SK-N-SH (cell line): ENCODE measurements at regions not wholly inside any gene's neighbourhood (a gene's known extent, or its start where the extent isn't known, plus 50 kb on each side); places are given as distances from the start of the nearest gene placed in this dataset.
"Not testable (repeated sequence)": the region's sequence is repeated elsewhere in the genome, so short reads cannot be mapped to it uniquely, and the experiment has no call there.

Source experiments
- CTCF ChIA-PET: fragments of 300-600, 350-600 bp; formaldehyde crosslinking; extraction: SDS; loops from one replicate; lab custom pipeline; 2021; lab: Yijun Ruan, JAX
- POLR2A ChIA-PET: fragments of 350-600 bp; sonication (Branson Sonifier 250); formaldehyde crosslinking; extraction: SDS; loops from one replicate; lab custom pipeline; 2020; ENCODE audit warnings: antibody characterized with exemption, inconsistent platforms; lab: Yijun Ruan, JAX
- DNase-seq: peaks from one replicate; pipeline ENCODE4 v3.0.0; 2012
- H2AFZ ChIP-seq: fragments of 200-600 bp; sonication (generic); 2 replicates; pipeline ENCODE4 v1.8.1; 2016; ENCODE audit warnings: antibody characterized with exemption, mild to moderate bottlenecking, low read depth
- H3F3A ChIP-seq: fragments of 200-600 bp; sonication (generic); replicated peaks from 2 replicates; pipeline ENCODE3; 2016; ENCODE audit warnings: antibody characterized with exemption, mild to moderate bottlenecking; ENCODE audit not compliant: insufficient read depth
- H3K27ac ChIP-seq, 2 experiments: fragments of 200-500 bp in 1 of 2; fragments of 200-600 bp in 1 of 2; sonication (Bioruptor generic) in 1 of 2; sonication (generic), shearing (Covaris generic) in 1 of 2; 2 replicates each; pipeline versions ENCODE4 v1.5.1 to v1.6.1; 2014 to 2016; ENCODE audit warnings: low read depth in 2 of 2, inconsistent platforms in 1 of 2, low read length in 1 of 2, mild to moderate bottlenecking in 1 of 2, mixed read lengths in 1 of 2
- H3K27me3 ChIP-seq: fragments of 200-600 bp; sonication (generic), shearing (Covaris generic); 2 replicates; pipeline ENCODE4 v1.6.1; 2016; ENCODE audit warnings: mixed run types; ENCODE audit not compliant: insufficient read depth
- H3K36me3 ChIP-seq, 2 experiments: fragments of 200-500 bp in 1 of 2; fragments of 200-600 bp in 1 of 2; sonication (Bioruptor generic) in 1 of 2; sonication (generic) in 1 of 2; replicated peaks in 1 of 2; 2 replicates each; pipeline versions ENCODE3 to v1.5.1; 2014 to 2016; ENCODE audit warnings: low read length in 1 of 2, mild to moderate bottlenecking in 1 of 2; ENCODE audit not compliant: insufficient read depth in 2 of 2, control insufficient read depth in 1 of 2
- H3K4me1 ChIP-seq, 2 experiments: fragments of 200-500 bp in 1 of 2; fragments of 200-600 bp in 1 of 2; sonication (Bioruptor generic) in 1 of 2; sonication (generic), shearing (Covaris generic) in 1 of 2; 2 replicates each; pipeline versions ENCODE4 v1.5.1 to v1.6.1; 2014 to 2016; ENCODE audit warnings: low read depth in 1 of 2, low read length in 1 of 2, mixed run types in 1 of 2; ENCODE audit not compliant: insufficient read depth in 2 of 2, control insufficient read depth in 1 of 2
- H3K4me2 ChIP-seq: fragments of 200-600 bp; sonication (generic), shearing (Covaris generic); 2 replicates; pipeline ENCODE4 v1.6.1; 2017; ENCODE audit warnings: mixed run types
- H3K4me3 ChIP-seq, 2 experiments: fragments of 200-500 bp in 1 of 2; fragments of 200-600 bp in 1 of 2; sonication (Bioruptor generic) in 1 of 2; sonication (generic), shearing (Covaris generic) in 1 of 2; 2 replicates each; pipeline versions ENCODE4 v1.5.1 to v1.8.1; 2014 to 2016; ENCODE audit warnings: low read depth in 2 of 2, inconsistent platforms in 1 of 2, low read length in 1 of 2, mild to moderate bottlenecking in 1 of 2, mixed read lengths in 1 of 2, moderate library complexity in 1 of 2
- H3K79me2 ChIP-seq: fragments of 200-600 bp; sonication (generic); 2 replicates; pipeline ENCODE4 v1.8.1; 2017; ENCODE audit warnings: mild to moderate bottlenecking; ENCODE audit not compliant: insufficient read depth
- H3K9ac ChIP-seq: fragments of 200-600 bp; sonication (generic); 2 replicates; pipeline ENCODE4 v1.6.1; 2017; ENCODE audit warnings: mixed run types
- H3K9me2 ChIP-seq: fragments of 200-600 bp; sonication (generic); 2 replicates; pipeline ENCODE4 v1.6.1; 2017; ENCODE audit warnings: mixed run types
- H3K9me3 ChIP-seq: fragments of 200-600 bp; sonication (generic); 2 replicates; pipeline ENCODE4 v1.6.1; 2017; ENCODE audit warnings: mixed run types, mild to moderate bottlenecking, moderate library complexity
- H4K20me1 ChIP-seq: fragments of 200-600 bp; sonication (generic); 2 replicates; pipeline ENCODE4 v1.6.1; 2017; ENCODE audit warnings: mild to moderate bottlenecking, mixed run types; ENCODE audit not compliant: insufficient read depth
- CHD2 ChIP-seq: fragments of 150-350 bp; IDR thresholded peaks from 2 replicates; pipeline ENCODE4 v1.6.1; 2018; ENCODE audit warnings: low read length; ENCODE audit not compliant: partially characterized antibody
- ELF1 ChIP-seq: IDR thresholded peaks from 2 replicates; pipeline ENCODE4 v1.4.0; 2012
- FOSL2 ChIP-seq: IDR thresholded peaks from 2 replicates; pipeline ENCODE4 v1.4.0; 2012; ENCODE audit warnings: low read depth, mild to moderate bottlenecking, moderate library complexity, borderline replicate concordance
- FOXJ3 ChIP-seq: sonication (generic); formaldehyde crosslinking; IDR thresholded peaks from 2 replicates; pipeline ENCODE4 v1.5.1; 2020; ENCODE audit warnings: mild to moderate bottlenecking, missing genetic modification reagents
- FOXM1 ChIP-seq: IDR thresholded peaks from 2 replicates; pipeline ENCODE4 v1.4.0; 2012; ENCODE audit warnings: low read depth, mild to moderate bottlenecking
- MEF2A ChIP-seq: IDR thresholded peaks from 2 replicates; pipeline ENCODE4 v1.4.0; 2012; ENCODE audit warnings: low read depth, borderline replicate concordance
- NRF1 ChIP-seq: IDR thresholded peaks from 2 replicates; pipeline ENCODE4 v1.6.1; 2012; ENCODE audit warnings: low read depth, mild to moderate bottlenecking, low read length
- POLR2AphosphoS5 ChIP-seq: IDR thresholded peaks from 2 replicates; pipeline ENCODE4 v1.6.1; 2012; ENCODE audit warnings: low read depth, low read length
- RAD21 ChIP-seq: IDR thresholded peaks from 2 replicates; pipeline ENCODE4 v1.6.1; 2012; ENCODE audit warnings: mild to moderate bottlenecking, low read length
- RFX5 ChIP-seq: IDR thresholded peaks from 2 replicates; pipeline ENCODE4 v1.6.1; 2012; ENCODE audit warnings: mild to moderate bottlenecking, improper control_type of control experiment, low read length
- RXRA ChIP-seq: IDR thresholded peaks from 2 replicates; pipeline ENCODE4 v1.4.0; 2012; ENCODE audit warnings: low read depth, mild to moderate bottlenecking, borderline replicate concordance
- SIN3A ChIP-seq: IDR thresholded peaks from 2 replicates; pipeline ENCODE4 v1.6.1; 2012; ENCODE audit warnings: low read depth, mild to moderate bottlenecking, low read length, moderate library complexity, borderline replicate concordance
- SMC3 ChIP-seq: IDR thresholded peaks from 2 replicates; pipeline ENCODE4 v1.6.1; 2012; ENCODE audit warnings: low read depth, low read length, improper control_type of control experiment
- TEAD4 ChIP-seq: IDR thresholded peaks from 2 replicates; pipeline ENCODE4 v1.4.0; 2012; ENCODE audit warnings: mild to moderate bottlenecking, borderline replicate concordance; ENCODE audit not compliant: insufficient read depth
- WGBS: methylation state at CpG from one replicate; pipeline ENCODE4 v1.1.6; 2017; ENCODE audit warnings: low lambda C conversion rate; 5-methylcytosine and 5-hydroxymethylcytosine counted together
- TF ChIP-seq, protein P1 (sequence below): fragments of 150-350 bp; IDR thresholded peaks from 2 replicates; pipeline ENCODE4 v1.6.1; 2016; ENCODE audit warnings: mild to moderate bottlenecking, low read depth, low read length
- TF ChIP-seq, protein P2 (sequence below): IDR thresholded peaks from 2 replicates; pipeline ENCODE4; 2012
- TF ChIP-seq, protein P3 (sequence below): IDR thresholded peaks from 2 replicates; pipeline ENCODE4 v1.4.0; 2012; ENCODE audit warnings: low read depth, borderline replicate concordance
- TF ChIP-seq, protein P4 (sequence below): IDR thresholded peaks from 2 replicates; pipeline ENCODE4 v1.4.0; 2012; ENCODE audit warnings: low read depth

DNA sequence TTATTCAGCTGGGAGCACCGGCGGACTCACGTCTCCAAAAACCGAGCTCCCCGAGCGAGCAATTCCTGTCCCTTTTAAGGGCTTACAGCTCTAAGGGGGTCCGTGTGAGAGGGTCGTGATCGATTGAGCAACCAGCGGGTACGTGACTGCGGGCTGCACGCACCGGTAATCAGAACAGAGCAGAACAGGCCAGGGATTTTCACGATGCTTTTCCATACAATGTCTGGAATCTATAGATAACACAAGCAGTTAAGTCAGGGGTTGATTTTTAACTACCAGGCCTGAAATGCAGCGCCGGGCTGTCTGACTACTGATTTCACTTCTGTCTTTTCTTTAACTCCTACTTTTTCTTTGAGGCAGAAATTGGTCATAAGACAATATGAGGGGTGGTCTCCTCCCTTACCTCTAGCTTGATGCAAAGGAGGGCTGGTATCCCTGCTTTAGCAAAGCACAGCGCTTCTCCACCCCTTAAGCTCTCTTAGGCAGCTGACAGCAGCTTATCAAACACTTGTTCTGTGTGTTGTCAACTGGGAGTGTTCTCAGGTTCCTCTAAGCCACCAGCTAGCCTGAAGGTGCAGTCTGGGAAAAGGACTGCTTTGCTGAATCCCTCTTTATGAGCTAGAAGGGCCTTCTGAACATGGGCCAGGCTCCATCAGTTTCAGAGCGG, 323.8 kb upstream of the CCL2 start:
- CTCF ChIA-PET: interaction anchor here (1.0 to 5.7 kb wide), 7 partner anchors 14 to 232 kb away, joined by 3 to 66 read pairs (median 3); no protein-coding TSS in a partner anchor
- H3F3A ChIP-seq, POLR2A ChIA-PET, H3K4me1 ChIP-seq, H3K4me3 ChIP-seq, H3K9me3 ChIP-seq, DNase-seq, H3K36me3 ChIP-seq, H3K27me3 ChIP-seq, H3K79me2 ChIP-seq, H3K27ac ChIP-seq, H3K9me2 ChIP-seq, H3K9ac ChIP-seq, H4K20me1 ChIP-seq, H3K4me2 ChIP-seq, H2AFZ ChIP-seq: not testable (repeated sequence)
- WGBS: 52% methylated on average over 19 of the region's 19 CpGs

DNA sequence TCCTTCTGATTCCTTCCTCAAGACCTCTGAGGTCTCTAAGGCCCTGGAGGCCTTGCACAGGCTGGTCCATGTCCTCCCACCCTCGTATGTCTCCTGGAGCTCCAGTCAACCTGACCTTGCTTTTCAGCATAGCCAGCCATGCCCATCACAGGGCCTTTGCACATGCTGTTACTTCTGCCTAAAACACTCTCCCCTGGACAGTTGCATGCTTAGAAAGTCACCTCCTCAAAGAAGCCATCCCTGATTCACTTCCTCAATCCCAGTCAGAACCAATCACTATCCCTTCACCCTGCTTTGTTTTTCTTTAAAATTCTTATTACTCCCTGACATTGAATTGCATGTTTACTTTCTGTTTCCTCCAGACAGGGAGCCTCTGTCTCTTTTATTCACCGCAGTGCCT, 322.1 kb upstream of the CCL2 start:
- ChIA-PET POLR2A (no interaction called here), CTCF (interaction anchor here (1.4 kb wide), 1 partner anchor 208 kb away, joined by 3 read pairs; no protein-coding TSS in a partner anchor)
- Histone ChIP-seq H3K9me2 (no peaks in the 10 kb centered on the region), H3F3A (no peaks in the 10 kb centered on the region), H3K4me2 (no peak overlapping the region), H3K9me3 (no peaks in the 10 kb centered on the region), H4K20me1 (no peaks in the 10 kb centered on the region), H3K9ac (no peak overlapping the region), H3K79me2 (no peaks in the 10 kb centered on the region), H3K27ac (no peak overlapping the region), H2AFZ (no peak overlapping the region), H3K4me1 (peaks cover 0 to 3% of the 10 kb centered on the region in 2 experiments; a peak in 1 of 4 replicates), H3K4me3 (no peak overlapping the region), H3K27me3 (no peaks in the 10 kb centered on the region), H3K36me3 (no peaks in the 10 kb centered on the region)
- WGBS: 28% methylated on average over 2 of the region's 2 CpGs
- TF ChIP-seq RAD21 (no peak), FOXM1 (no peak)
- DNase-seq: no peak

DNA sequence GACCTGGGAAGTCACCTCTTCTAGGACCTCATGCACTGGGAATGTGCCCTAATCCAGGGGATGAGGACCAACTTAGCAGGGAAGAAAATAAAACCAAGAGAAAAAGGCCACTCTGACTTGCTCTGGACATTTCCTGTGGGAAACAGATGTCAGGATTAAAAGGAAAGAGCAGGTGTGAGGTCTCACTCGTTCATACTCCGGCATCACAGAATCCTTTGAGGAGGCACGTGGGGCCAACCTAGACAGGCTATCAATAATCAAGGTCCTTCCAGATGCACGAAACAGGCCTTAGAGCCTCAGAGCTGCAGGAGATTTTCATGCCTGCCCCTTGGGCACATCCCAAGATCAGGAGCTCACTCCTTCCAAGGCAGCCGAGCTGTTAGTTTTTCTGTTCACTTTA, 321.5 kb upstream of the CCL2 start:
- Histone ChIP-seq H3K4me2 (no peak overlapping the region), H3F3A (no peaks in the 10 kb centered on the region), H3K9ac (no peak overlapping the region), H3K27me3 (no peaks in the 10 kb centered on the region), H2AFZ (no peak overlapping the region), H3K4me3 (no peak overlapping the region), H3K27ac (no peak overlapping the region), H3K4me1 (peaks cover 0 to 3% of the 10 kb centered on the region in 2 experiments; a peak in 1 of 4 replicates), H3K9me2 (no peaks in the 10 kb centered on the region), H3K36me3 (no peaks in the 10 kb centered on the region), H4K20me1 (no peaks in the 10 kb centered on the region), H3K79me2 (no peaks in the 10 kb centered on the region), H3K9me3 (no peaks in the 10 kb centered on the region)
- no peak for DNase-seq
- no peak for TF ChIP-seq CHD2
- TF ChIP-seq, protein P1, sequence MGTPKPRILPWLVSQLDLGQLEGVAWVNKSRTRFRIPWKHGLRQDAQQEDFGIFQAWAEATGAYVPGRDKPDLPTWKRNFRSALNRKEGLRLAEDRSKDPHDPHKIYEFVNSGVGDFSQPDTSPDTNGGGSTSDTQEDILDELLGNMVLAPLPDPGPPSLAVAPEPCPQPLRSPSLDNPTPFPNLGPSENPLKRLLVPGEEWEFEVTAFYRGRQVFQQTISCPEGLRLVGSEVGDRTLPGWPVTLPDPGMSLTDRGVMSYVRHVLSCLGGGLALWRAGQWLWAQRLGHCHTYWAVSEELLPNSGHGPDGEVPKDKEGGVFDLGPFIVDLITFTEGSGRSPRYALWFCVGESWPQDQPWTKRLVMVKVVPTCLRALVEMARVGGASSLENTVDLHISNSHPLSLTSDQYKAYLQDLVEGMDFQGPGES: no peak
- TF ChIP-seq SIN3A: no peak
- TF ChIP-seq POLR2AphosphoS5: no peak
- TF ChIP-seq, protein P2, sequence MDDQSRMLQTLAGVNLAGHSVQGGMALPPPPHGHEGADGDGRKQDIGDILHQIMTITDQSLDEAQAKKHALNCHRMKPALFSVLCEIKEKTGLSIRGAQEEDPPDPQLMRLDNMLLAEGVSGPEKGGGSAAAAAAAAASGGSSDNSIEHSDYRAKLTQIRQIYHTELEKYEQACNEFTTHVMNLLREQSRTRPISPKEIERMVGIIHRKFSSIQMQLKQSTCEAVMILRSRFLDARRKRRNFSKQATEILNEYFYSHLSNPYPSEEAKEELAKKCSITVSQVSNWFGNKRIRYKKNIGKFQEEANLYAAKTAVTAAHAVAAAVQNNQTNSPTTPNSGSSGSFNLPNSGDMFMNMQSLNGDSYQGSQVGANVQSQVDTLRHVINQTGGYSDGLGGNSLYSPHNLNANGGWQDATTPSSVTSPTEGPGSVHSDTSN: no peak
- TF ChIP-seq, protein P3, sequence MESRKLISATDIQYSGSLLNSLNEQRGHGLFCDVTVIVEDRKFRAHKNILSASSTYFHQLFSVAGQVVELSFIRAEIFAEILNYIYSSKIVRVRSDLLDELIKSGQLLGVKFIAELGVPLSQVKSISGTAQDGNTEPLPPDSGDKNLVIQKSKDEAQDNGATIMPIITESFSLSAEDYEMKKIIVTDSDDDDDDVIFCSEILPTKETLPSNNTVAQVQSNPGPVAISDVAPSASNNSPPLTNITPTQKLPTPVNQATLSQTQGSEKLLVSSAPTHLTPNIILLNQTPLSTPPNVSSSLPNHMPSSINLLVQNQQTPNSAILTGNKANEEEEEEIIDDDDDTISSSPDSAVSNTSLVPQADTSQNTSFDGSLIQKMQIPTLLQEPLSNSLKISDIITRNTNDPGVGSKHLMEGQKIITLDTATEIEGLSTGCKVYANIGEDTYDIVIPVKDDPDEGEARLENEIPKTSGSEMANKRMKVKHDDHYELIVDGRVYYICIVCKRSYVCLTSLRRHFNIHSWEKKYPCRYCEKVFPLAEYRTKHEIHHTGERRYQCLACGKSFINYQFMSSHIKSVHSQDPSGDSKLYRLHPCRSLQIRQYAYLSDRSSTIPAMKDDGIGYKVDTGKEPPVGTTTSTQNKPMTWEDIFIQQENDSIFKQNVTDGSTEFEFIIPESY: no peak
- no peak for TF ChIP-seq FOXJ3 (CRISPR knock-in tag)
- TF ChIP-seq RXRA: no peak
- TF ChIP-seq RFX5: no peak
- no peak for TF ChIP-seq SMC3
- no peak for TF ChIP-seq MEF2A
- TF ChIP-seq FOSL2: no peak
- TF ChIP-seq, protein P4, sequence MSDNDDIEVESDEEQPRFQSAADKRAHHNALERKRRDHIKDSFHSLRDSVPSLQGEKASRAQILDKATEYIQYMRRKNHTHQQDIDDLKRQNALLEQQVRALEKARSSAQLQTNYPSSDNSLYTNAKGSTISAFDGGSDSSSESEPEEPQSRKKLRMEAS: no peak
- TF ChIP-seq NRF1: no peak
- TF ChIP-seq TEAD4: no peak
- TF ChIP-seq ELF1: no peak
- CTCF ChIA-PET: interaction anchor here (0.8 kb wide), 1 partner anchor 238 kb away, joined by 4 read pairs; no protein-coding TSS in a partner anchor
- POLR2A ChIA-PET: no interaction called here
- 45% methylated on average over 5 of the region's 5 CpGs for WGBS
